Body of pancreas (tissue), 4 donors: ENCODE measurements at regions not wholly inside any gene's neighbourhood (a gene's known extent, or its start where the extent isn't known, plus 50 kb on each side); places are given as distances from the start of the nearest gene placed in this dataset.
"Not testable (repeated sequence)": the region's sequence is repeated elsewhere in the genome, so short reads cannot be mapped to it uniquely, and the experiment has no call there.

ENCODE experiments used
- ATAC-seq: fragments of 150-250 bp; one replicate; pipeline ENCODE4 v1.9.1; 2016
- DNase-seq, 4 donors: peaks; one replicate each; pipeline ENCODE4 v3.0.0-alpha.2; 2019
- H3K27ac ChIP-seq, 4 donors: fragments of 200-600 bp; sonication (generic); 1 replicate in 3 of 4; 2 replicates in 1 of 4; pipeline versions ENCODE4 v1.5.1 to v1.6.1; 2016 to 2019; ENCODE audit warnings: mild to moderate bottlenecking in 1 of 4, mixed read lengths in 1 of 4, moderate library complexity in 1 of 4
- H3K27me3 ChIP-seq, 2 donors: fragments of 200-600 bp; sonication (generic); one replicate each; pipeline ENCODE4 v1.6.0; 2016; ENCODE audit warnings: mild to moderate bottlenecking in 1 of 2
- H3K36me3 ChIP-seq, 2 donors: fragments of 200-600 bp; sonication (generic); replicated peaks in 1 of 2; 2 replicates each; pipeline ENCODE4 v1.5.1; 2016; ENCODE audit warnings: low read depth in 2 of 2; ENCODE audit not compliant: insufficient read depth in 1 of 2
- H3K4me1 ChIP-seq: fragments of 200-600 bp; sonication (generic); one replicate; pipeline ENCODE4 v1.6.0; 2016
- H3K4me3 ChIP-seq, 2 donors: fragments of 200-600 bp; sonication (generic); 1 replicate in 1 of 2; 2 replicates in 1 of 2; pipeline ENCODE4 v1.5.1; 2016 to 2019
- H3K9me3 ChIP-seq, 3 donors: fragments of 200-600 bp; sonication (generic); 1 replicate in 2 of 3; 2 replicates in 1 of 3; pipeline ENCODE4 v1.5.1; 2016
- CTCF ChIP-seq, 7 experiments: fragments of 450-650 bp in 4 of 7; fragments of 200-600 bp in 3 of 7; sonication (generic) in 3 of 7; IDR thresholded peaks; one replicate each; pipeline ENCODE4 v1.5.1; 2016 to 2019; ENCODE audit warnings: antibody characterized with exemption in 7 of 7
- POLR2A ChIP-seq, 3 donors: fragments of 450-650 bp; IDR thresholded peaks; one replicate each; pipeline ENCODE4 v1.6.1; 2016; ENCODE audit warnings: antibody characterized with exemption in 3 of 3, mild to moderate bottlenecking in 2 of 3
- WGBS, 2 donors: methylation state at CpG; one replicate each; pipeline ENCODE4 v1.1.5; 2017; 5-methylcytosine and 5-hydroxymethylcytosine counted together
- intact Hi-C: fragments of 100-400 bp; cut with DNase I; formaldehyde crosslinking; loops from one replicate; pipeline ENCODE4 v1.15.1; 2023

- intact Hi-C loops = no loop called here
- TF ChIP-seq POLR2A (IDR thresholded peaks at IDR 0.05) (no peak), CTCF (IDR thresholded peaks at IDR 0.05) (no peak)
- H3K9me3 ChIP-seq = no peaks in the 10 kb centered on the region
- H3K36me3 ChIP-seq = no peaks in the 10 kb centered on the region
- H3K4me1 ChIP-seq = no peaks in the 10 kb centered on the region
- H3K27ac ChIP-seq = no peak overlapping the region
- no peaks in the 10 kb centered on the region for H3K27me3 ChIP-seq
- no peak overlapping the region for H3K4me3 ChIP-seq
- ATAC-seq (no peak), DNase-seq (no peak)
- 24 to 36% methylated on average over 3 of the region's 3 CpGs for WGBS, 2 donors
These were observed 1135.8 kb upstream of the ACVR2A start for GRCh38 chr2:146709004-146709403.

GRCh38 chr2:146701183-146701582, 1143.6 kb upstream of the ACVR2A start:
- DNase-seq (no peak), ATAC-seq (no peak)
- 82 to 100% methylated on average over 1 of the region's 1 CpG for WGBS, 2 donors
- no peak for TF ChIP-seq POLR2A (IDR thresholded peaks at IDR 0.05)
- TF ChIP-seq CTCF (IDR thresholded peaks at IDR 0.05) = no peak
- Histone ChIP-seq H3K4me1 (no peaks in the 10 kb centered on the region), H3K36me3 (no peaks in the 10 kb centered on the region), H3K4me3 (no peak overlapping the region), H3K9me3 (no peaks in the 10 kb centered on the region), H3K27ac (no peak overlapping the region), H3K27me3 (no peaks in the 10 kb centered on the region)
- intact Hi-C loops = no loop called here

- Histone ChIP-seq H3K9me3 (no peaks in the 10 kb centered on the region), H3K4me3 (no peak overlapping the region), H3K27me3 (no peaks in the 10 kb centered on the region), H3K36me3 (no peaks in the 10 kb centered on the region), H3K27ac (no peak overlapping the region), H3K4me1 (no peaks in the 10 kb centered on the region)
- TF ChIP-seq POLR2A (IDR thresholded peaks at IDR 0.05) = no peak
- no peak for TF ChIP-seq CTCF (IDR thresholded peaks at IDR 0.05)
- intact Hi-C loops = no loop called here
- 79 to 89% methylated on average over 1 of the region's 1 CpG for WGBS, 2 donors
- ATAC-seq (no peak), DNase-seq (no peak)
These were observed 1147.5 kb upstream of the ACVR2A start for GRCh38 chr2:146697307-146697706.

GRCh38 chr2:146696787-146697186, 1148.0 kb upstream of the ACVR2A start:
- 68 to 88% methylated on average over 2 of the region's 3 CpGs for WGBS, 2 donors
- H3K4me1 ChIP-seq, H3K27me3 ChIP-seq, DNase-seq, H3K9me3 ChIP-seq, H3K27ac ChIP-seq, H3K36me3 ChIP-seq, ATAC-seq, intact Hi-C loops, H3K4me3 ChIP-seq: not testable (repeated sequence)

GRCh38 chr2:146681991-146682390, 1162.8 kb upstream of the ACVR2A start:
- Histone ChIP-seq H3K36me3 (no peaks in the 10 kb centered on the region), H3K4me3 (no peak overlapping the region), H3K27me3 (no peaks in the 10 kb centered on the region), H3K4me1 (no peaks in the 10 kb centered on the region), H3K27ac (no peak overlapping the region), H3K9me3 (no peaks in the 10 kb centered on the region)
- 78 to 84% methylated on average over 1 of the region's 1 CpG for WGBS, 2 donors
- no peak for ATAC-seq
- intact Hi-C loops = no loop called here
- TF ChIP-seq POLR2A (IDR thresholded peaks at IDR 0.05) (no peak), CTCF (IDR thresholded peaks at IDR 0.05) (no peak)
- no peak for DNase-seq
